Limb (tissue), 2 donors: ENCODE measurements at regions not wholly inside any gene's neighbourhood (a gene's known extent, or its start where the extent isn't known, plus 50 kb on each side); places are given as distances from the start of the nearest gene placed in this dataset.

ENCODE experiments used
- DNase-seq, 2 donors: peaks; one replicate each; pipeline ENCODE4 v3.0.0-alpha.2; 2016; ENCODE audit errors: extremely low spot score in 2 of 2

GRCh38 chr15:68871507-68871906 lies 50.8 kb upstream of the ANP32A start:
- no peak for DNase-seq

- DNase-seq = no peak
Observed at GRCh38 chr15:68874788-68875187, 54.1 kb upstream of the ANP32A start.

- peak; percentile 90 to 96 for DNase-seq
Observed at GRCh38 chr15:68875377-68876116, 54.8 kb upstream of the SPESP1 start.

DNA sequence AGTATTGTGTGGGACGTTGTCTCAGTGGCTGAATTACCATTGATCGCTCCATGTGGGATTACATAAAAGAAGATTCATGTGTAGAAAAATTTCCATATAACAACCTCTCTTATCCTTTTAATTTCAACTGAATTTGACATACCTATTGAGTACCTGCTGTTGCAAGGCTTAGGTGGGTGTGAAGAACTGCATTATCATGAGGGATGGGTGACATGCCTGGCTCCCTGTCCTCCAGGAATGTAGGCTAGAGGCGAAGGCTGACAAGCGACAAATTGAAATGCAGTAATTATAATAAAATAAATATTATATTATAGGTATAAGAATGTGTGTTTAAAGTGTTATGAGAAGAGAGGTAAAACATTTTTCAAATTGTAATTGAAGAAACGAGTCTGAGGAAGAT lies 52.7 kb upstream of the SPESP1 start:
- DNase-seq = no peak

DNA sequence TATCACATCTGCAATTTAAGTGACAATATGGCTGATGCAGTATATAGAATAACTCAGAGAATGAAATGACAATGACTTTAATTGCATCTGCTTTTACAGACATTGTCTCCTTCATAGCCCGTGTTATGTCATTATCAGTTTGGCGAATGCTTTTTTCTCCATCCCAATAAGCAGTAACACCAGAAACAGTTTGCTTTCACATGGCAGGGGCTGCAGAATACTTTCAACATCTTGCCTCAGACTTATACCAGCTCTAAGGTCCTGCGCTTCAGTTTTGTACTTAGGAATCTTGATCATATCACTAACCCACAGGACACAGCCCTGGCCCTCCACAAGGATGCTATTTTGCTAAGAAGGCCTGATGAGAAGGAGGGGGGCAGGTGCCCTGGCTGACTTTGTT lies 49.9 kb upstream of the SPESP1 start:
- DNase-seq = no peak
